GM12873 (cell line): ENCODE measurements at regions not wholly inside any gene's neighbourhood (a gene's known extent, or its start where the extent isn't known, plus 50 kb on each side); places are given as distances from the start of the nearest gene placed in this dataset.

Experiments used
- CTCF ChIP-seq: IDR thresholded peaks from 2 replicates; pipeline ENCODE4 v1.5.1; 2012; ENCODE audit warnings: low read depth, mild to moderate bottlenecking, moderate library complexity, low read length, control low read depth; ENCODE audit not compliant: insufficient read depth; ENCODE audit errors: missing control alignments

- TF ChIP-seq CTCF: no peak
Measured at GRCh38 chr20:60967431-60968316, 284.4 kb upstream of the CDH4 start.

- TF ChIP-seq CTCF: no peak
Measured at GRCh38 chr20:60968853-60969720, 283.0 kb upstream of the CDH4 start.

- TF ChIP-seq CTCF: no peak
Measured at GRCh38 chr20:60970601-60971000, 281.5 kb upstream of the CDH4 start.

- TF ChIP-seq CTCF: no peak
Measured at GRCh38 chr20:60974022-60974421, 278.0 kb upstream of the CDH4 start.

- no peak for TF ChIP-seq CTCF
Measured at GRCh38 chr20:60974441-60974945, 277.6 kb upstream of the CDH4 start.

- no peak for TF ChIP-seq CTCF
Measured at GRCh38 chr20:60976139-60976538, 275.9 kb upstream of the CDH4 start.

- no peak for TF ChIP-seq CTCF
Measured at GRCh38 chr20:60976913-60977312, 275.1 kb upstream of the CDH4 start.
